ENCODE measurements at regions not wholly inside any gene's neighbourhood (a gene's known extent, or its start where the extent isn't known, plus 50 kb on each side); places are given as distances from the start of the nearest gene placed in this dataset.

- Histone ChIP-seq H3K4me3 (no peak overlapping the region), H3K9me3 (no peaks in the 10 kb centered on the region), H3K36me3 (no peaks in the 10 kb centered on the region), H3K4me1 (no peaks in the 10 kb centered on the region), H3K27ac (no peak overlapping the region), H3K27me3 (no peaks in the 10 kb centered on the region)
- DNase-seq, result no peak
- TF ChIP-seq POLR2A (IDR thresholded peaks at IDR 0.05), result no peak
- no peak for TF ChIP-seq CTCF (IDR thresholded peaks at IDR 0.05)
- TF ChIP-seq POLR2AphosphoS5 (IDR thresholded peaks at IDR 0.05), result no peak
- no peak for TF ChIP-seq EP300 (IDR thresholded peaks at IDR 0.05; ENCODE audit: low read depth)
- in situ Hi-C loops (cut with MboI; ENCODE audit: low pct_ligation_motif_present in 1 of 4, low pct_unique_long_range_greater_than_20kb in 1 of 4, low sequenced_read_pairs in 3 of 4), result loop anchor here in 1 of 4 donors (25.0 kb wide), 1 partner anchor 105 kb away; no protein-coding TSS in a partner anchor
- intact Hi-C loops (cut with DNase I; ENCODE audit: low total_unique reads), result no loop called here
- 50% methylated on average over 1 of the region's 1 CpG for WGBS, 2 donors (ENCODE audit: low coverage in 1 of 2)
These were observed 137.7 kb upstream of the KLHL25 start for GRCh38 chr15:85932391-85932790.

- TF ChIP-seq EP300 (IDR thresholded peaks at IDR 0.05; ENCODE audit: low read depth) (no peak), CTCF (IDR thresholded peaks at IDR 0.05) (no peak), POLR2AphosphoS5 (IDR thresholded peaks at IDR 0.05) (no peak), POLR2A (IDR thresholded peaks at IDR 0.05) (no peak)
- WGBS, 2 donors (ENCODE audit: low coverage in 1 of 2), result 47% methylated on average over 2 of the region's 2 CpGs; no CpG with 5 or more reads in 1 of the 2 donors
- in situ Hi-C loops (cut with MboI; ENCODE audit: low pct_ligation_motif_present in 1 of 4, low pct_unique_long_range_greater_than_20kb in 1 of 4, low sequenced_read_pairs in 3 of 4) (loop anchor here in 1 of 4 donors (25.0 kb wide), 1 partner anchor 103 kb away; no protein-coding TSS in a partner anchor), intact Hi-C loops (cut with DNase I; ENCODE audit: low total_unique reads) (no loop called here)
- no peaks in the 10 kb centered on the region for H3K27me3 ChIP-seq
- no peak overlapping the region for H3K4me3 ChIP-seq
- H3K36me3 ChIP-seq, result no peaks in the 10 kb centered on the region
- no peak for DNase-seq
- H3K9me3 ChIP-seq, result no peaks in the 10 kb centered on the region
- no peak overlapping the region for H3K27ac ChIP-seq
- H3K4me1 ChIP-seq, result no peaks in the 10 kb centered on the region
These were observed 140.0 kb upstream of the KLHL25 start for GRCh38 chr15:85934691-85935090.

- in situ Hi-C loops (cut with MboI; ENCODE audit: low pct_ligation_motif_present in 1 of 4, low pct_unique_long_range_greater_than_20kb in 1 of 4, low sequenced_read_pairs in 3 of 4), result loop anchor here in 1 of 4 donors (25.0 kb wide), 1 partner anchor 102 kb away; no protein-coding TSS in a partner anchor
- TF ChIP-seq CTCF (IDR thresholded peaks at IDR 0.05) (no peak), POLR2A (IDR thresholded peaks at IDR 0.05) (no peak), EP300 (IDR thresholded peaks at IDR 0.05; ENCODE audit: low read depth) (no peak), POLR2AphosphoS5 (IDR thresholded peaks at IDR 0.05) (no peak)
- Histone ChIP-seq H3K9me3 (no peaks in the 10 kb centered on the region), H3K4me3 (no peak overlapping the region), H3K27ac (no peak overlapping the region), H3K27me3 (no peaks in the 10 kb centered on the region), H3K4me1 (no peaks in the 10 kb centered on the region), H3K36me3 (no peaks in the 10 kb centered on the region)
- WGBS, 2 donors (ENCODE audit: low coverage in 1 of 2), result 94 to 95% methylated on average over 3 to 6 of the region's 6 CpGs
- no peak for DNase-seq
- intact Hi-C loops (cut with DNase I; ENCODE audit: low total_unique reads), result no loop called here
These were observed 140.5 kb upstream of the KLHL25 start for GRCh38 chr15:85935182-85935581.

GRCh38 chr15:85937661-85938060, 142.0 kb upstream of the AGBL1 start:
- TF ChIP-seq CTCF (IDR thresholded peaks at IDR 0.05), result no peak
- TF ChIP-seq POLR2A (IDR thresholded peaks at IDR 0.05), result no peak

More at GRCh38 chr15:85937661-85938060, 142.0 kb upstream of the AGBL1 start:
- DNase-seq, result no peak
- H3K9me3 ChIP-seq, result no peaks in the 10 kb centered on the region
- no peaks in the 10 kb centered on the region for H3K27me3 ChIP-seq
- H3K4me3 ChIP-seq, result no peak overlapping the region
- H3K4me1 ChIP-seq, result no peaks in the 10 kb centered on the region
- no peak overlapping the region for H3K27ac ChIP-seq
- WGBS, 2 donors (ENCODE audit: low coverage in 1 of 2), result 94 to 100% methylated on average over 1 to 4 of the region's 4 CpGs
- intact Hi-C loops (cut with DNase I; ENCODE audit: low total_unique reads) (no loop called here), in situ Hi-C loops (cut with MboI; ENCODE audit: low pct_ligation_motif_present in 1 of 4, low pct_unique_long_range_greater_than_20kb in 1 of 4, low sequenced_read_pairs in 3 of 4) (loop anchor here in 1 of 4 donors (25.0 kb wide), 1 partner anchor 100 kb away; no protein-coding TSS in a partner anchor)
- H3K36me3 ChIP-seq, result no peaks in the 10 kb centered on the region
